ENCODE measurements at regions not wholly inside any gene's neighbourhood (a gene's known extent, or its start where the extent isn't known, plus 50 kb on each side); places are given as distances from the start of the nearest gene placed in this dataset.

DNA sequence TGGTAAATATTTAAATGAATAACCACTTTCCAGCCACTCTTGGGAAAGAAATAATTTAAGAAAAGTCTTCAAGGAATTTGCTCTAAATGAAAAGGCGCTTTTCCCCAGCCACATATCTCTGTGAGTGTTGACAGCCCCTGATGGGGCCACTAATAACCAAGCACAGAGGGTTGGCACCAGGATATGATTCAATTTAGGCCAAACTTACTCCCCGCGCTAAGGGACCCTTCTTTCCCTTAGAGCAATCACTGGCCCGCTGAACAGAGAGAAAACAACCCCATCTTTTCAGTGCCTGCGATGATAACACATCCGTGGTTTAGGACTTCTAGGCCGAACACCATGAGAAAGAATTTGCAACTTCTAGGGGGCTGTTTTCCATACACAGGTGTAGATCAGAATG, 310.8 kb downstream of the EIPR1 start:
- 87 to 98% (median 94%) methylated on average over 7 of the region's 7 CpGs for WGBS, 4 donors
- no peaks in the 10 kb centered on the region for H3K36me3 ChIP-seq (replicated peaks in 1 of 2)
- no peak for TF ChIP-seq POLR2A (IDR thresholded peaks at IDR 0.05)
- TF ChIP-seq, protein P1, sequence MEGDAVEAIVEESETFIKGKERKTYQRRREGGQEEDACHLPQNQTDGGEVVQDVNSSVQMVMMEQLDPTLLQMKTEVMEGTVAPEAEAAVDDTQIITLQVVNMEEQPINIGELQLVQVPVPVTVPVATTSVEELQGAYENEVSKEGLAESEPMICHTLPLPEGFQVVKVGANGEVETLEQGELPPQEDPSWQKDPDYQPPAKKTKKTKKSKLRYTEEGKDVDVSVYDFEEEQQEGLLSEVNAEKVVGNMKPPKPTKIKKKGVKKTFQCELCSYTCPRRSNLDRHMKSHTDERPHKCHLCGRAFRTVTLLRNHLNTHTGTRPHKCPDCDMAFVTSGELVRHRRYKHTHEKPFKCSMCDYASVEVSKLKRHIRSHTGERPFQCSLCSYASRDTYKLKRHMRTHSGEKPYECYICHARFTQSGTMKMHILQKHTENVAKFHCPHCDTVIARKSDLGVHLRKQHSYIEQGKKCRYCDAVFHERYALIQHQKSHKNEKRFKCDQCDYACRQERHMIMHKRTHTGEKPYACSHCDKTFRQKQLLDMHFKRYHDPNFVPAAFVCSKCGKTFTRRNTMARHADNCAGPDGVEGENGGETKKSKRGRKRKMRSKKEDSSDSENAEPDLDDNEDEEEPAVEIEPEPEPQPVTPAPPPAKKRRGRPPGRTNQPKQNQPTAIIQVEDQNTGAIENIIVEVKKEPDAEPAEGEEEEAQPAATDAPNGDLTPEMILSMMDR (IDR thresholded peaks at IDR 0.05) = no peak

DNA sequence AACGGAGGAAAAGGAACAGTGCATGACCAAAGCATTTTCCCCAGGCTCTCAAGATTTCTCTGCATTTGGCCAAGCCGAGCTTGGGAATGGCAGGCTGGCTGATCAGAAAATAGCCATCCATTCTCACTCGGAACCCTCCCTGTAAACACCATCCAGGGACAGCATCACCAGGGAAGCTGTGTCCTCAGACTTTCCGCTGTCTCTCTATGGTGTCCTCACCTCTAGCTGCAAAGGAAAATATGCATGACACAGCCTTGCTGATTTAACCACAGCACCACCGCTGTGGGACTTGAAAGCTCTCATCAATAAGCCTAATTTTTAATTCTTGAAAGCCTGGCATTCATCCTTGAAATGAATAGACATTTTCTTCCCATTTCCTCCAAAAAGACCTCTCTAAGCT, 311.7 kb downstream of the EIPR1 start:
- intact Hi-C loops (cut with DNase I) = no loop called here
- Histone ChIP-seq H3K27me3 (no peaks in the 10 kb centered on the region), H3K9me3 (replicated peaks in 1 of 3) (no peaks in the 10 kb centered on the region), H3K36me3 (replicated peaks in 1 of 2) (no peaks in the 10 kb centered on the region), H3K4me1 (replicated peaks in 1 of 2) (no peaks in the 10 kb centered on the region), H3K4me3 (no peak overlapping the region), H3K27ac (no peak overlapping the region)
- no peak for TF ChIP-seq POLR2A (IDR thresholded peaks at IDR 0.05)
- TF ChIP-seq, protein P1 (IDR thresholded peaks at IDR 0.05) = no peak
- no peak for DNase-seq
- 77 to 79% (median 78%) methylated on average over 5 of the region's 5 CpGs for WGBS, 4 donors

More for the DNA sequence above, 310.8 kb downstream of the EIPR1 start:
- Histone ChIP-seq H3K27me3 (no peaks in the 10 kb centered on the region), H3K27ac (no peak overlapping the region), H3K9me3 (replicated peaks in 1 of 3) (no peaks in the 10 kb centered on the region), H3K4me3 (no peak overlapping the region), H3K4me1 (replicated peaks in 1 of 2) (no peaks in the 10 kb centered on the region)
- no peak for DNase-seq
- intact Hi-C loops (cut with DNase I) = no loop called here

DNA sequence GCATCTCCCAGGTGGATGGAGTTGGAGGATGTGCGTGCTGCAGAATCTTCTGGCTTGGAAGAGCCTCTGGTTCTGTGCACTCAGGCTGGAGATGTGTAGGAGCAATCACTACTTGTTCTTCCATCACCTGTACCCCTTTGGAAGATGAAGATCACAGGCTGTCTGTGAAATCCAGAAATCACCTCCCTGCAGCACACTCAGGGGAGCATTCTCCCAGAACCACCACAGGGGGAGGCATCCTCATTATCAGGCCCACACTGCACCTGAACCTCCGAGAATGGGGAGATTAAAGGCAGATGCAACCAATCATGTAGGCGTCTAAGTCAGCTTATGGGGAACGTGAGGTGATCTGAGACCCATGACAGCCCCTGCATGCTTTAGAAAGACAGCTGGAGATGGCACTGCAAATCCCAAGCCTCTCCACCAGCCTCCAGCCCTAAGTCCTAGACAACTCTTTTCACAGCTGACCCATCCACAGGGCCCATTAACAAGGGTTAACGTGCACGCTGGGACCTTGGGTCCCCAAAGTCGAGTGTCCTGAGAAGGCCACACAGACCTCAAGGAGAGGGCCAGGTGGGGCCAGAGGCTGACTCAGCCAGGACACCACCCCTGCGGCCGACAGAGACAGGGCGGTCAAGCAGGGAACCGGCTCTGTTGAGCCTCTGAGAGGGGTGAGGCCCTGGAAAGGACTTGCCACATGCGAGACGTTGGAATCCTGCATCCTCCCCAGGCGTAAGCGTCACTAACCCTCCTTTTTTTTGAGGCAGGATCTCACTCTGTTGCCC, 314.9 kb downstream of the EIPR1 start:
- H3K4me3 ChIP-seq = no peak overlapping the region
- no peak for TF ChIP-seq POLR2A (IDR thresholded peaks at IDR 0.05)
- H3K27me3 ChIP-seq = no peaks in the 10 kb centered on the region
- DNase-seq = no peak
- WGBS, 4 donors = 80 to 90% (median 86%) methylated on average over 5 to 15 of the region's 15 CpGs
- no peaks in the 10 kb centered on the region for H3K4me1 ChIP-seq (replicated peaks in 1 of 2)
- intact Hi-C loops (cut with DNase I) = no loop called here
- H3K27ac ChIP-seq = no peak overlapping the region
- H3K36me3 ChIP-seq (replicated peaks in 1 of 2) = no peaks in the 10 kb centered on the region
- no peaks in the 10 kb centered on the region for H3K9me3 ChIP-seq (replicated peaks in 1 of 3)

DNA sequence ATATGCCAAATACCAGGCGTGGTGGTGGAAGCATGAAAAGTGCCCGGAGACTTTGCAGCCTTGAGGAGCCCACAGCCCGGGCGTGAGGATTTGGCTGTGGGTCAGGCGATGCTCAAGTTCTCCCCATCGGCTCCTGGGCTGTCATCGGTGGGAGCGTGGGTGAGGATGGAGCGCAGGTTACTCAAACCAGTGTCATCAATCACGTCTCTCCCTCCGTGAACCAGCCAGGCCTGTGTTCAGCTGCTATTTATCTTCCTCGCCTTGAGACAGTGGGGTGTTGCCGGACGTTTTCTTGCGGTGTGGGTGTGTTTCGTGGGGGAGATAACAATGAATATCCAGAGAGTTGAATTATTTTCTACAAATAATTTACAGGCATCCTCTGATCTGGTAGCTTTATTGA, 317.6 kb downstream of the EIPR1 start:
- Histone ChIP-seq H3K27ac (no peak overlapping the region), H3K4me1 (replicated peaks in 1 of 2) (no peaks in the 10 kb centered on the region), H3K36me3 (replicated peaks in 1 of 2) (no peaks in the 10 kb centered on the region), H3K27me3 (no peaks in the 10 kb centered on the region), H3K4me3 (no peak overlapping the region), H3K9me3 (replicated peaks in 1 of 3) (no peaks in the 10 kb centered on the region)
- intact Hi-C loops (cut with DNase I) = no loop called here
- no peak for TF ChIP-seq POLR2A (IDR thresholded peaks at IDR 0.05)
- TF ChIP-seq, protein P1 (IDR thresholded peaks at IDR 0.05) = no peak
- 74 to 78% (median 75%) methylated on average over 15 to 16 of the region's 16 CpGs for WGBS, 4 donors
- DNase-seq = no peak
